GM18502 (cell line): ENCODE measurements at regions not wholly inside any gene's neighbourhood (a gene's known extent, or its start where the extent isn't known, plus 50 kb on each side); places are given as distances from the start of the nearest gene placed in this dataset.

Source experiments
- ATAC-seq: cut with Tn5 transposase; IDR thresholded peaks from one replicate; pipeline ENCODE4 v1.9.1; 2021; ENCODE audit warnings: mild to moderate bottlenecking; ENCODE audit not compliant: unreplicated experiment, poor library complexity

- no peak for ATAC-seq
Measured at GRCh38 chr13:50400035-50400726, 384.9 kb downstream of the KCNRG start.

GRCh38 chr13:50401049-50401505 is 385.8 kb downstream of the KCNRG start:
- no peak for ATAC-seq

DNA sequence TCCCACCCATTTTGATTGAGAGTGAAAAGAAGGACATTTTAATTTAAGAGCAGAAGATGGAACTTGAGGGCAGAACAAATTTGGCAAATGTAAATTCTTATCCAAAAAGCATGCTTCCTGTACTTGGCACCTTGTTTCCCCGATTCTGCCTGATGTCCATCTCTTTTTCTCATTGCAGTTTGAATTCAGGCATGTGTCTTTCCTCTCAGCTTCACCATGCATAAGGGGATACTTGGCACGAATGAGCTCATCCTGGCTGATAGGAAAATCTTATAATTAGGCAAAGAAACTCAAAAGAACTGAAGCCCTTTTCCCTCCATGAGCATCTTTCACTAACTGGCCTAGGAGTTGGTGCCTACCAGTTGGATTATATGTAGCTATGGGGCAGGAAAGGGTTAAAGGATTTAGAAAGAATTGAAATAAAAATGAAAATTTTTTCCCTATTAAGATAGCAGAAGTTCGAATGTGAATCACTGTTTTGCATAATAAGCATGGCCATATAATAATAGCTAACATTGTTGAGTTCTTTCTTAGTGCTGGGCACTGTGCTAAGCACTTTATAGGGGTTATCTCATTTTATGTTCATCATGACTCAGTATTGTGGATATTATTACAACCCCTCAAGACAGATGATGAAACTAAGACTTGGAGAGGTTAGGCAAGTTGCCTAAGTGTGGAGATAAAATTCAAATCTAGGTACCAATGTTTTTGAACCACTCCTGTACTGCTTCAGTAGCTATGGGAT is 386.6 kb downstream of the KCNRG start:
- no peak for ATAC-seq

DNA sequence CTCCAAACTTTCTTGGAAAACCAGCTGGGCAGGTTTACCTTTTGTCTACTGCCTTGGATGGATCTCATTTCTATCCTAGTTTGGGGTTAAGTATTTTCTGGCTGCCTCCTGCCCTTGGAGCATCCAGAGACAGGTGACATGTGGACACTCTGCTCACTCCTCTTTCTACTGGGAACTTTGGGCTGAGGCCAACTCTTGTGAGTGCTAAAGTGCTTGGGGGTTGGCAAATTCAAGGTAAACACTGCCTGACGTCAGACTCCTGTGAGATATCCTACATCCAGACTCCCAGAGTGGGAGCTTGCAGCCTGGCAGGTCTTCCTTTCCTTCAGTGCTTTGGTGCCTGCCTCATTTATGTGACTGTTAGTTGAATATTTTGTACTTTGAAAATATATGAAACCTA is 388.1 kb downstream of the KCNRG start:
- ATAC-seq, result no peak

DNA sequence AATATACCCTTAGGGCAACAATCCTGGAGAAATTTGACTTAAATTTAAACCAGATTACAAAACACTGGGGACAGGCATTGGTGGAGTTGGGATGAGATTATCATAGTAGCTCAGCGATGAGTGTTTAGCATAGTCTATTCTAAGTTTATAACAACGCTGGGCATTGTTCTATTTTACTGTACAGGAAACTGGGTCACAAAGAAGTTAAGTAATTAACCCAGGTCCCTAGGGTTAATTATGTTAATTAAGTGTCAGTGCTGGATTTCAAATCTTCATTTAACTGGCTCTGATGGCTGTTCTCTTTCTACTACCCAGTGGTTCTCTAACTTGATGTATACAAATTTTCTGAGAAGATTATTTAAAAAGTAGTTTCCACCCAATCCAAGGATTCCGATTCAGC is 388.9 kb downstream of the KCNRG start:
- ATAC-seq, result no peak

DNA sequence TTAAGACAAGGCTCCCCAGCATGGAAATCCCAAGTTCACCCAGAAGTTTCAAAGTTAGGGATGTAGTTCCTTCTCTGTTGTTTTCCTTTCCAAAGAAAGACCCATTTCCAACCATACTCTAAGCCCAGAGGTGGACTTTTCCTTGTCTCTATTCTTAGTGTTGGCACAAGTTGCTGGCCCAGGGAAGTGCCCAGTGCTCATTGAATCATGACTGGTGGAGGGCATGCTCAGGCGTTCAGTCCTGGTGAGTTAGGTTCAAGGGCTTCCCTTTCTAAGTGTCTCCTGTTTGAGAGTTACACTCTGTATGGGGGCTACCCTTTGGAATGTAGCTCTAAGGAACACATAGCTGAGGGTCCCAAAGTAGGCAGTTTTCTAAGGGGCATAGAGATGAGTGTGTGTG is 389.5 kb downstream of the KCNRG start:
- no peak for ATAC-seq

- ATAC-seq, result no peak
Measured at GRCh38 chr13:50406831-50407230, 391.6 kb downstream of the KCNRG start.

DNA sequence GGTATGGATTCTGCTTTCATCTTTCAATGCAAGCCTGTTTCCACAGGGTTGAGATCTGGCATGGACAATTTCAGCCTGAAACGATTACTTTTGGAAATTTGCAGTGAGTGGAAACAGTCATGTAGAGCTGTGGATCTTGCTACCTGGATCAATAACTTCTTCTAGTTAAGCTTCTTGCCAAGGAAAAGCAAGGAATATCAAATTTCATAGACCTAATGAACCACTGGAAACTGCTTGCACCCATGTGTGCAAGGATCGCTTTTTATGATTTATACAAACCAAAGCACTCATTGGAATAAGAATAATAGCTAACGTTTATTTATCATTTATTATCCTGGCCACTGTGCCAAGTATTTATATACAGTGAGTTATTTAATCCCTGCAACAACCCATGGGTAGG is 392.8 kb downstream of the KCNRG start:
- no peak for ATAC-seq

DNA sequence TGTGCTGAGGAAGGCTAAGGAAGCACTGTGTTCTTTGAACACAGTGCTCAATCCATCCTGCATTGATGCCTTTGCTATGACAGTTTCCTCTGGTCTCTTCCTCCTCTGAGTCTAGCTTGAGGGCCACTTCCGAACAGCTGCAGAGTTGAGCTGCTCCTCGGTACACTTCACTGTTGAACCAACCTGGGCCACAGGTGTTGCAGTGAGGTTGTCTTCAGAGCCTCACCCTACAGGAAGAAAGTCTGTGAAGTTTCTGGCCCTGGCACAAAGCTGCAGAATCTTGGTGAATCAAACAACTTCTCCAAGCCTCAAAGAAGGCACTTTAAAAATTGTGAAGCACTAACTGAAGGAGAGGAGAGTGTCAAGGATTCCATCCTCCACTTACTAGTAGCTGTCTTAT is 394.0 kb downstream of the KCNRG start:
- no peak for ATAC-seq

DNA sequence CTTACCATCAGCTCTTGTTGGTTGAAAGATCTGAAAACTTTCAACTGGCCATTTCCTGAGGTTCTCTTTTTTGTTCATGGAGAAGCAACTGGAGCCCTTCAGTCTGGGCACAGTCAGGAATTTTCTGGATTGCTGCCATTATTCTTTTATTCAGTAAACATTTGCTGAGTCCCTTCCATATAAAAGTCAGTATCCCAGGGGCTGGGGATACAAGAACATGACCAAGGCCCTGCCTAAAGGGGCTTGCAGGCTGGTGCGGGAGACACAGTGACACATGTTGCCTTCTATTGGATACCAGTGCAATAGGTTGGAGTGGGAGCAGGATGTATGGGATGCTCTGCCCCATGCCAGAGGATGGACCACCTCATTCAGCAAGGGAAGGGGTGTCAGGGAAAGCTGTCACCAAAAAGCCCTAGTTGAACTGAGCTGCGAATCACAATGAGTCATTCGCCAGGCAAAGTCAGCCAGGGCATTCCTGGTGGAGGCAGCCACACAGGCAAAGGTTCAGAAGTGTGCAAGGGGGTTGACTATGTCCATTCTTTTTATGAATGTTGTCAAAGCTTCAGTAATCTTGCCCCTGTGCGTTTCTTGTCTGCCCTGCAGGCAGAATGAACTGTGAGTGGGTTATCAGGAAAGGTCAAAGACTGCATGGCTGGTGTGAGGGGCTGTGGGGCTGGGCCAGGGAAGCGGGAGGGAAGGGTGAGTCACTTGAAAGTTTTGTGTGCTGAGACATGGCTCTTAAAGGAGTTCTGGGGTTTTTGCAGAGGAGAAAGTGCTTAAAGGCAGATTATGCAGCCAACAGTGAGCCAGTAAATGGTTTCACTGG is 395.9 kb downstream of the KCNRG start:
- no peak for ATAC-seq

DNA sequence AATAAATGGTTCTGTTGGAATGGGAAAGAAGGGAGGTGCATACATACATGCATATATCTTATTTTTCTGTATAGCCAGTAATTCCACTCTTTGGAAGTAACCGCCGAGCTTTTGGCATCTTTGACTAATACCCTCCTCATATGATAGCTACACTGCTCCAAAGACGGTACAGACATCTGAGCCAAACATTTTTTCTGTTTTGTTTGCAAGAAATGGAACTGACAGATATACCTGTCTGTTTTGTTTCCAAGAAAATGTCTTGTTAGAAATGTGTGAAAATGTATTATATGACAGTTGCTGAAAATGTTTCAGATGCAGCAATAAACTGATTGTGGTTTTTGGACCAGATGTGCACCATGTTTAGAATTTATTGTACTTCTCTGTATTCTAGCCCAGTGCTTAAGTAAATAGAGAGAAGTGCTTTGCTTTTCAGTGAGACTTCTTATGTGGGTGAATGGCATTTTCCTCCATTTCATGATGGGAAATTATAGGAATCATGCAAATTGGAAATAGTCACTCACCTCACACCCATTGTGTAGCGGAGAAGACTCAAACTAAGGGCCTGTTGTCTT is 396.9 kb downstream of the KCNRG start:
- ATAC-seq, result no peak

- ATAC-seq, result no peak
Measured at GRCh38 chr13:50414640-50415039, 399.4 kb downstream of the KCNRG start.

DNA sequence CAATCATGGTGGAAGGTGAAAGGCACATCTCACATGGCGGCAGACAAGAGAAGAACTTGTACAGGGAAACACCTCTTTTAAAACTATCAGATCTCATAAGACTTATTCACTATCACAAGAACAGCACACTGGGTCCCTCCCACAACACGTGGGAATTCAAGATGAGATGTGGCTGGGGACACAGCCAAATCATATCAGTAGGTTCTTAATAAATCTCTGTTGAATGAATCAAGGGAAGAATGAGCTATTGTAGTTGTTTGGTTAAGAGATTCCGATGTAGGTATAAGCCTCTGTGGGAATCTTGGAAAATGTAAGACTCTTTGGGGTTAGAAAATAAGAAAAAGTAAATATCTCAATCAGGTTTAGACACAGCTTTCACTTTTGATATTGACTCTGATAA is 400.2 kb downstream of the KCNRG start:
- no peak for ATAC-seq

- ATAC-seq, result no peak
Measured at GRCh38 chr13:50417597-50417996, 402.4 kb downstream of the KCNRG start.

DNA sequence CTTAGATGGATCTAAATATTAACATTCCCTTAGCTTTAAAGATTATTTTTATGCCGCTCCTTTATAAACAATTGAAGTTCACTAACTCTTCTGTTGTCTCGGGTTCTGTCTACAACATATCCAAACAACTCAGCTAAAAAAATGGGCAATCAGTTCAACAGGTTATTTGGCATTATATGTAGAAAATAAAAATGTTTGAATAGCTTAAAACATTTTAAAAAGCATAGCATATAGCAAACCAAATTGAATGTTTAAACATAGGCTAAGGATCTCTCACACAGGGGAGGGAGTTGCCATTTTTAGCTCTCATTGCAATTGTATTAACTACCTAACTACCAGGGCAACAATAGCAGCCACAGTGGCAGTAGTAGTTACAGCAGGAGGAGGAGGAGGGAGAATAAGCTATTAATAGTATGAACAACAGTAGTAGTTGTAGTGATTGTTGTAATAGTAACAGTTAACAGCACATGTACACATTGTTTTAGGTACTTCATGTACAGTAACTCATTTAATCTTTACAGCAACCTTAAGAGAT is 404.2 kb downstream of the KCNRG start:
- no peak for ATAC-seq

DNA sequence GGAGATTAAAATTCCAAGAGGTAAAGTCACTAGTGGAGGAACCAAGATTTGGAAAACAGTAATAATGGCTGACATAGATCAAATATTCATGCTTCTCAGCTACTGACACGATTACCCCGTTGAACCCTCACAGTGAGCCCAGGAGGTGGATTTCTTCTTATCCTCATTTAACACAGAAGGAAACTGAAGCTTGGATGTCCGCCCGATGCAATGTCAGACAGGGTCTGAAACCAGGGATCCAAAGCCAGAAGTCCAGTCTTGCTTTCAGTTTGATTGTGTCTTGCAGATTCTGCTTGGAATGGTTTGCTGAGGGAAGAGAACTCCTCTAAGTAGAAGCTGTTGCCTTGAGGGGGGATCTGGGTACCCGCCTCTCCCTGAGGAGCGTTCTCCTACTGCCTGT is 404.7 kb downstream of the KCNRG start:
- ATAC-seq, result no peak

DNA sequence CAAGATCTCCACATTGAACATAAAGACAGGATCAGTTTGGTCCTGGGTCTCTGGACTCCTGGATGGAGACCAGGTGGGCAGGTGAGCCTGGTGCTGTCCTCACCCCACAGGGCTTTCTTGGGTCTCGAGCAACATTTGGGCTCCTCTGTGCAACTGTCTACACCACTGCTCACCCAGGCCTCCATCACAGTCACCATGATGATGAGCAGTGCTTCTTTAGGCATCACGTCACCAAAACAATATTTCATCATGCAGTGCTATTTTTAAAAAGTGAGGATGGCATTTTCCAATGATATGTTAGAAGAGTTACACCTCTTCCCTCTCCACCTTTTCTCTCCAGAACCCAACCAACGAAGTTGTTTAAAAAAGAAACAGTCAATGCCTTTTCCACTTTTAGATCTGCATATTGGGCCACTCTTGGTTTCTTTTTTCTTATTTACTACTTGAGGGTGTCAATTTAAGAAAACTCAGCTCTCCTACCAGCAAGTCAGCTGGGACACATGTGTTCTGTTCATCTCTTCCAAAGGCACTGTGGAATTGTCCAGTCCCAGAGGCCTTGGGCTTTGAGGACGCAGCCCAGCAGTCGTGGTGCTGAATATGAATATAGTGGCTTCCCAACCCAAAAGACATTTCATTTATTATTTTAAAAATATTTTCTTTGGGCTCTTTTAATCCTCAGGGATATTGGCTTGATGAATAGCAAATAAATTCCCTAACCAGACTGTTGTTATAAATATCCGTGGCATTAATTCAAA is 405.7 kb downstream of the KCNRG start:
- ATAC-seq, result no peak

DNA sequence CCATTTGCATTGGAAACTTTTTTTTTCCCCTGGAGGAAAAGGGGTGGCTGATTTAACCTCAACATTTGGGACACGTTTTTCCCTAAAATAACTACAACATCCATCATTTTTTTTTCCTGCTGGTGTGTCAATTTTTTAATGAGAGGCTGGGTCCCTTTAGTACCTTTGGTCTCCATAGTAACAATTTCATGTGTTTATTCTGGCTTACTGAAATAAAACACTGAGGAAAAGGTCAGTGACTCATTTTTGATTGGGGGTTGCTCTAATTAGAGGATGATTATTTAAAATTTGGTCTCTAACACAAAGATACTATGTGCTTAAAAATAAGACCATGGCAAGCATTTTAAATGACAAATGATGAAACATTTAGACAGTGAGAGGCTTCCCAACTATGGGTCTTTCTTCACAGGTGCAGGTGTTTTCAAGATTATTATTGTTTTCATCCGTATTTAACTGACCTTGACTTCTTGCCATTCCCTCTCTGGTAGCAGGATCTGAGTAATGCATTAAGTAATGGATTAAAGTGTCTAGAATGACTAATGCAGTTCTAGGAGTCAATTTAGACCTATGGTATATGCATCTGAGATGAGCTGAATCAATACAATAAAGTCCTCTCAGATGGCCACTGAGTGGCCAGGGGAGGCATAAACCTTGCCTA is 406.4 kb downstream of the KCNRG start:
- no peak for ATAC-seq
